ENCODE measurements at regions not wholly inside any gene's neighbourhood (a gene's known extent, or its start where the extent isn't known, plus 50 kb on each side); places are given as distances from the start of the nearest gene placed in this dataset.

DNA sequence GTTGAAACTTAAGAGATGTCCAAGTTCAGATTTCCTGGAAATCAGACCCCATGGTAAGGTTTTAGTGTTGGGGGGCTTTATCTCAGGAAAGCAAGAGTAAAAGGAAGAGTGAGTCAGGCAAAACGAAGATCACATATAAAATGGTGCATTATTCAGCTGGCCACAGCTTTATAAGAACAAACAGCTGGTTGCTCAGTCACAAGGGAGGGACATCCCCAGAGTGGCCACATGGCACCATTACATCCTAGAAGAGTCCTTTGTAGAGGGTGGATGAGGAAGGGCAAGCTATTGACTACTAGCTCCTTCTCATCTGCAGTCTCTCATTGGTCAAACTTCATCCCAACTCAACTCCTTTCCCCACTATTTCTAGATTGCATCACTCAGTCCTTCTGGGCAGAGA is 68.3 kb upstream of the COL8A1 start:
- no peak for DNase-seq (ENCODE audit: low spot score)
- no peaks in the 10 kb centered on the region for H3K9me3 Mint-ChIP-seq
- no peak overlapping the region for H3K4me3 ChIP-seq

GRCh38 chr3:99568663-99569335 is 69.6 kb upstream of the COL8A1 start:
- Mint-ChIP-seq H3K27me3 (ENCODE audit: insufficient read depth, low read depth) (no peaks in the 10 kb centered on the region), H3K9me3 (no peaks in the 10 kb centered on the region)

More for the DNA sequence above, 68.3 kb upstream of the COL8A1 start:
- no peak overlapping the region for H3K9ac ChIP-seq
- H3F3A ChIP-seq (ENCODE audit: low read depth): no peaks in the 10 kb centered on the region
- H3K36me3 ChIP-seq: no peaks in the 10 kb centered on the region
- no peaks in the 10 kb centered on the region for H3K4me1 Mint-ChIP-seq
- no peaks in the 10 kb centered on the region for H3K4me1 ChIP-seq
- no peaks in the 10 kb centered on the region for H3K27me3 Mint-ChIP-seq (ENCODE audit: insufficient read depth, low read depth)
- no peaks in the 10 kb centered on the region for H3K27me3 ChIP-seq
- H3K27ac Mint-ChIP-seq: no peak overlapping the region
- no peaks in the 10 kb centered on the region for H3K36me3 Mint-ChIP-seq
- H2AFZ ChIP-seq (replicated peaks): no peak overlapping the region
- H3K27ac ChIP-seq: no peak overlapping the region
- H3K9me3 ChIP-seq (ENCODE audit: low read depth): no peaks in the 10 kb centered on the region
- H3K4me2 ChIP-seq: no peak overlapping the region
- H3K4me3 Mint-ChIP-seq: no peak overlapping the region
- TF ChIP-seq EZH2phosphoT487 (IDR thresholded peaks at IDR 0.05) (no peak), EZH2 (IDR thresholded peaks at IDR 0.05) (no peak)
- TF ChIP-seq, protein P1, sequence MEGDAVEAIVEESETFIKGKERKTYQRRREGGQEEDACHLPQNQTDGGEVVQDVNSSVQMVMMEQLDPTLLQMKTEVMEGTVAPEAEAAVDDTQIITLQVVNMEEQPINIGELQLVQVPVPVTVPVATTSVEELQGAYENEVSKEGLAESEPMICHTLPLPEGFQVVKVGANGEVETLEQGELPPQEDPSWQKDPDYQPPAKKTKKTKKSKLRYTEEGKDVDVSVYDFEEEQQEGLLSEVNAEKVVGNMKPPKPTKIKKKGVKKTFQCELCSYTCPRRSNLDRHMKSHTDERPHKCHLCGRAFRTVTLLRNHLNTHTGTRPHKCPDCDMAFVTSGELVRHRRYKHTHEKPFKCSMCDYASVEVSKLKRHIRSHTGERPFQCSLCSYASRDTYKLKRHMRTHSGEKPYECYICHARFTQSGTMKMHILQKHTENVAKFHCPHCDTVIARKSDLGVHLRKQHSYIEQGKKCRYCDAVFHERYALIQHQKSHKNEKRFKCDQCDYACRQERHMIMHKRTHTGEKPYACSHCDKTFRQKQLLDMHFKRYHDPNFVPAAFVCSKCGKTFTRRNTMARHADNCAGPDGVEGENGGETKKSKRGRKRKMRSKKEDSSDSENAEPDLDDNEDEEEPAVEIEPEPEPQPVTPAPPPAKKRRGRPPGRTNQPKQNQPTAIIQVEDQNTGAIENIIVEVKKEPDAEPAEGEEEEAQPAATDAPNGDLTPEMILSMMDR (IDR thresholded peaks at IDR 0.05): no peak
- no peaks in the 10 kb centered on the region for H3K79me2 ChIP-seq (ENCODE audit: low read depth)
- H4K20me1 ChIP-seq (ENCODE audit: low read depth): no peaks in the 10 kb centered on the region

GRCh38 chr3:99565331-99565730 is 73.1 kb upstream of the COL8A1 start:
- Histone ChIP-seq H3K4me2 (no peak overlapping the region), H3K4me1 (no peaks in the 10 kb centered on the region), H4K20me1 (ENCODE audit: low read depth) (no peaks in the 10 kb centered on the region), H3F3A (ENCODE audit: low read depth) (no peaks in the 10 kb centered on the region), H3K9me3 (ENCODE audit: low read depth) (no peaks in the 10 kb centered on the region), H3K27ac (no peak overlapping the region), H3K27me3 (no peaks in the 10 kb centered on the region), H2AFZ (replicated peaks) (no peak overlapping the region), H3K4me3 (no peak overlapping the region), H3K36me3 (no peaks in the 10 kb centered on the region), H3K9ac (no peak overlapping the region), H3K79me2 (ENCODE audit: low read depth) (no peaks in the 10 kb centered on the region)
- H3K27ac Mint-ChIP-seq: no peak overlapping the region
- no peak for DNase-seq (ENCODE audit: low spot score)
- H3K9me3 Mint-ChIP-seq: no peaks in the 10 kb centered on the region
- no peaks in the 10 kb centered on the region for H3K36me3 Mint-ChIP-seq
- H3K4me3 Mint-ChIP-seq: no peak overlapping the region
- no peaks in the 10 kb centered on the region for H3K27me3 Mint-ChIP-seq (ENCODE audit: insufficient read depth, low read depth)
- H3K4me1 Mint-ChIP-seq: no peaks in the 10 kb centered on the region
- TF ChIP-seq EZH2 (IDR thresholded peaks at IDR 0.05) (no peak), EZH2phosphoT487 (IDR thresholded peaks at IDR 0.05) (no peak)
- TF ChIP-seq, protein P1 (IDR thresholded peaks at IDR 0.05): no peak

More at GRCh38 chr3:99568663-99569335, 69.6 kb upstream of the COL8A1 start:
- no peaks in the 10 kb centered on the region for H3K4me1 Mint-ChIP-seq
- H3K4me3 Mint-ChIP-seq: no peak overlapping the region
- Histone ChIP-seq H2AFZ (replicated peaks) (no peak overlapping the region), H3F3A (ENCODE audit: low read depth) (no peaks in the 10 kb centered on the region), H3K36me3 (no peaks in the 10 kb centered on the region), H3K9me3 (ENCODE audit: low read depth) (no peaks in the 10 kb centered on the region), H3K4me3 (no peak overlapping the region), H3K27ac (no peak overlapping the region), H3K9ac (no peak overlapping the region), H4K20me1 (ENCODE audit: low read depth) (no peaks in the 10 kb centered on the region), H3K79me2 (ENCODE audit: low read depth) (no peaks in the 10 kb centered on the region), H3K4me1 (no peaks in the 10 kb centered on the region), H3K4me2 (no peak overlapping the region), H3K27me3 (no peaks in the 10 kb centered on the region)
- TF ChIP-seq EZH2phosphoT487 (IDR thresholded peaks at IDR 0.05) (no peak), EZH2 (IDR thresholded peaks at IDR 0.05) (no peak)
- TF ChIP-seq, protein P1 (IDR thresholded peaks at IDR 0.05): no peak
- H3K27ac Mint-ChIP-seq: no peak overlapping the region
- no peak for DNase-seq (ENCODE audit: low spot score)
- H3K36me3 Mint-ChIP-seq: no peaks in the 10 kb centered on the region

All from neural progenitor cell (in vitro differentiated cells).